HG03342 (cell line): ENCODE measurements at regions not wholly inside any gene's neighbourhood (a gene's known extent, or its start where the extent isn't known, plus 50 kb on each side); places are given as distances from the start of the nearest gene placed in this dataset.

ENCODE experiments used
- ATAC-seq: cut with Tn5 transposase; IDR thresholded peaks from one replicate; pipeline ENCODE4 v1.9.1; 2021; ENCODE audit warnings: mild to moderate bottlenecking, moderate library complexity; ENCODE audit not compliant: unreplicated experiment

- no peak for ATAC-seq
Observed at GRCh38 chr12:124687917-124688316, 120.5 kb upstream of the NCOR2 start.

- no peak for ATAC-seq
Observed at GRCh38 chr12:124687174-124687902, 119.9 kb upstream of the NCOR2 start.

- ATAC-seq, result no peak
Observed at GRCh38 chr12:124686370-124687173, 119.2 kb upstream of the NCOR2 start.

- no peak for ATAC-seq
Observed at GRCh38 chr12:124685689-124686369, 118.4 kb upstream of the NCOR2 start.

- no peak for ATAC-seq
Observed at GRCh38 chr12:124684971-124685688, 117.7 kb upstream of the NCOR2 start.

GRCh38 chr12:124684496-124684895 lies 117.1 kb upstream of the NCOR2 start:
- ATAC-seq, result no peak

- no peak for ATAC-seq
Observed at GRCh38 chr12:124683152-124684124, 116.0 kb upstream of the NCOR2 start.

- no peak for ATAC-seq
Observed at GRCh38 chr12:124682425-124683151, 115.2 kb upstream of the NCOR2 start.

- ATAC-seq, result no peak
Observed at GRCh38 chr12:124681779-124682391, 114.5 kb upstream of the NCOR2 start.

GRCh38 chr12:124680863-124681778 lies 113.7 kb upstream of the NCOR2 start:
- no peak for ATAC-seq

GRCh38 chr12:124679533-124680371 lies 112.3 kb upstream of the NCOR2 start:
- no peak for ATAC-seq

- ATAC-seq, result no peak
Observed at GRCh38 chr12:124679047-124679446, 111.6 kb upstream of the NCOR2 start.

GRCh38 chr12:124678421-124678893 lies 111.0 kb upstream of the NCOR2 start:
- ATAC-seq, result no peak

GRCh38 chr12:124677552-124678356 lies 110.3 kb upstream of the NCOR2 start:
- no peak for ATAC-seq

- ATAC-seq, result no peak
Observed at GRCh38 chr12:124676714-124677462, 109.5 kb upstream of the NCOR2 start.
